ES-I3 (cell line): ENCODE measurements at regions not wholly inside any gene's neighbourhood (a gene's known extent, or its start where the extent isn't known, plus 50 kb on each side); places are given as distances from the start of the nearest gene placed in this dataset.

Source experiments
- H3K36me3 ChIP-seq: 2 replicates; pipeline ENCODE4 v1.6.1; 2013; ENCODE audit warnings: mild to moderate bottlenecking, low read length, control low read depth, moderate library complexity; ENCODE audit not compliant: insufficient read depth
- H3K4me1 ChIP-seq: 2 replicates; pipeline ENCODE4 v1.6.1; 2013; ENCODE audit warnings: mild to moderate bottlenecking, control low read depth, low read length; ENCODE audit not compliant: insufficient read depth
- H3K9ac ChIP-seq: 2 replicates; pipeline ENCODE4 v1.6.1; 2013; ENCODE audit warnings: low read depth, mild to moderate bottlenecking, low read length, moderate library complexity
- H3K9me3 ChIP-seq: 2 replicates; pipeline ENCODE4 v1.6.1; 2013; ENCODE audit warnings: mild to moderate bottlenecking, low read length, moderate library complexity; ENCODE audit not compliant: control insufficient read depth, insufficient read depth

DNA sequence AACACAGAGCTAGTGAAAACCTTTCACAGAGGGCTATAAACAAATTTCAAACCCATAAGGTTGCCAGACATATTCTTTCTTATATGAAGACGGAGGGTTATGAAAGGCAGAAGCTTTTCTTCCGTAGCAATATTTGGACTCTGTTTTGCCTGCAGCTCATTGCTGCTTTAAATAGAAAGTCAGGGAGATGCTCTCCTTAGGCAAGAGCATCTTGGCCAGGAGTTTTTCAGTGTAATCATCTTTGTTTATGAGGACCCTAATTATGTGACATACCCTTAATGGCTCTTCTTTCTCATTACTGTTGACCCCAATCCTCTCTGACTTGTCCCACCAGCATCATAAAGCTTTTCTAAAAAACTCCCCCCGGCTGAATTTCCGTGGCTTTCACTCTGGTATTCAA, 433.4 kb upstream of the NRXN1 start:
- Histone ChIP-seq H3K36me3 (no peaks in the 10 kb centered on the region), H3K9me3 (no peaks in the 10 kb centered on the region), H3K9ac (no peak overlapping the region), H3K4me1 (no peaks in the 10 kb centered on the region)

DNA sequence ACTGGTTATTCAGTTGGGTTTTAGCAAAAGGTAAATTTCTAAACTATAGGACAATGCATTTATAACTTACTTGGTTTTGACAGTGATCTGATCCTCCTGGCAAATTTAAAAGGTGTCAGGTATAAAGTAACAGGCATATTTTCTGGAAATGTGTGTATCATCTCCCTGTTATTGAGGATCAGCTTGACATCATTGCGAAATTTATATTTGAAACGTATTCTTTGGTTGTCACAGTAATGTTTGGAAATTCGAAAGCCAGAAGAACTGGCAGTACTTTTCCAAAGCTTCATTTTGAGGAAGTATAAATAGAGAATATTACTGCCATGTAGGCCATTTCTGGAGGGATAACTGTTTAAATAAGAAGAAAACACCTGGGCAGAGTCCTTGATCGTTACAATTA, 422.2 kb upstream of the NRXN1 start:
- H3K4me1 ChIP-seq = no peaks in the 10 kb centered on the region
- H3K9me3 ChIP-seq = peaks cover 6% of the 10 kb centered on the region
- H3K36me3 ChIP-seq = no peaks in the 10 kb centered on the region
- no peak overlapping the region for H3K9ac ChIP-seq

DNA sequence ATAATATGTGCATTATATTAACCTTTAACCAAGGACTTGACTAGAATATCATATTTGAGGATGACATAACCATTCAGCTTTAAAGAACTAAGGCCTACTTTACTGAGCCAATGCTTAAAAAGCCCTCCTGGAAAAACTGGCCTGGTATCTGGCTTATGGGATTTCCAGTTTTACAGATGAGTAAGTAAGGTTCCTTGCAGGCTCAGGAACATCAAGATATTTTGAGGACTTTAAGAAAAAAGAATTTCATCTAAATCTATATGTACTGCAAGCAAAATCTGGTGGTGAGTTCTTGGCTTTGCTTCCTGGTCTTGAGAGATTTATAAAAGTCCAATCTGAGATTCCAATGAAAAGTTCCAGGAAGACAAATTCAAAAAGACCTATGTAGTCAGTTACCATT, 417.0 kb upstream of the NRXN1 start:
- Histone ChIP-seq H3K4me1 (no peaks in the 10 kb centered on the region), H3K9me3 (peaks cover 6% of the 10 kb centered on the region), H3K9ac (no peak overlapping the region), H3K36me3 (no peaks in the 10 kb centered on the region)

DNA sequence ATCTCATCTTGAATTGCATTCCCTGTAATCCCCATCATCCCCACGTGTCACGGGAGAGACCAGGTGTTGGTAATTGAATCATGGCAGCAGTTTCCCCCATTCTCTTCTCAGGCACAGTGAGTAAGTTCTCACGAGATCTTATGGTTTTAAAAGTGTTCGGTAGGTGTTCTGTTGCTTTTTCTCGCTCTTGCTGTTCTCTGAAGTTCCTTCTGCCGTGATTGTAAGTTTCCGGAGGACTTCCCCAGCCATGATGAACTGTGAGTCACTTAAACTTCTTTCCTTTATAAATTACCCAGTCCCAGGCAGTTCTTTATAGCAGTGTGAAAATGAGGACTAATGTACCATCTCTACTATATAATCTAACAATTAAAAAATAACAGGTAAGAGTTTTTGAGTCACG, 409.9 kb upstream of the NRXN1 start:
- no peak overlapping the region for H3K9ac ChIP-seq
- H3K36me3 ChIP-seq = no peaks in the 10 kb centered on the region
- no peaks in the 10 kb centered on the region for H3K4me1 ChIP-seq
- no peaks in the 10 kb centered on the region for H3K9me3 ChIP-seq

DNA sequence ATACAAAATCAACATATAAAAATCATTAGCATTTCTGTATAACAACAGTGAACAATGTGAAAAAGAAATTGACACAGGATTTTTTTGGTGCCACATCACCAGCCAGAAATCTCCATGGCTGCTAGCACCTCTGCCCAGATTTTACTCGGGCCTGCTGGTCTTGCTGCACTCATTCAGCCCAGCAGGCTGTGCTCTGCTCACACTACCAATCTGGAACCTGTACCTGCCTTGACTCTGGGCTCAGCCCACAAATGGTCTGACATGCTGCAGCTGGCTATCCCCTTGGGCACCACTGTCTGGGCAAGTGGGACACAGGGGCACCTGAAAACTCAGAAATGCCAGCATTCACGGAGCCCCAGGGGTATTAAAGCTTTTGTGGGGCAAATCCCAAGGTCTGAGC, 392.5 kb upstream of the NRXN1 start:
- H3K9ac ChIP-seq = no peak overlapping the region
- H3K9me3 ChIP-seq = no peaks in the 10 kb centered on the region; the same call in 1 of the 2 replicates
- H3K4me1 ChIP-seq = no peaks in the 10 kb centered on the region
- no peaks in the 10 kb centered on the region for H3K36me3 ChIP-seq

DNA sequence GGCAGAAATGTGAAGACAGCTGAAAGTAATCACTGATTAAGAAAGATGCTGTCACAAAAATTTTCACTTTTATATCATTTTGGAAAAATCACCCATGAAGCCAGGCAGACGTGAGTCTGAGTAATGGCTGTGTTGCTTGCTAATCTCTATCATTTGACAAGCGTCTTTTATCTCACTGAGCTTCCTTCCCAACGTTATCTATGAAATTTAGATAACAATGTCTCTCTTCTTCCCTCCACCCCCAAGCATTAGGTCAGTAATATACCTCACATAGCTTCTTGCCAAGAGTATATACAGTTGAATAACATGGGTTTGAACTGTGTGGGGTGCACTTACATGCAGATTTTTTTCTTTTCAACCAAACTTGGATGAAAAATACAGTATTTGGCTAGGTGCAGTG, 388.6 kb upstream of the NRXN1 start:
- H3K4me1 ChIP-seq = no peaks in the 10 kb centered on the region
- no peaks in the 10 kb centered on the region for H3K9me3 ChIP-seq
- no peaks in the 10 kb centered on the region for H3K36me3 ChIP-seq
- H3K9ac ChIP-seq = no peak overlapping the region

DNA sequence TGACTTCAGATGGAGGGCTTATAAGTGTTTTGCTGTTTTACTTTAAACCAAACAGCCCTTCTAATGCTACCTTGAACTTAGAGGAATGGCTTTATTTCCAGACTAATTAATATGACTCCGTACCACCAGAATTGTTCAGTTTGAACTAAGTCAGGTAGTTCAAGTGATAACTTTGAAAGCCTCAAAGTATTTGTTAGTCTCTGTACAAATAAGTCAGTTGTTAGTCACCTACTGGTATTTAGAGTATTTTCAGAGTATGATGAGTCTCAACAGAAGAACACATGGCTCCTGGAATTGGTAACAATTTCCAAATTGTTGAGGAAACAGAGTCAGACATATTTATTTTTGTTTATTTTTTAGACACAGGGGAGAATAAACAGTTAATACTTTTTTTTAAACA, 381.8 kb upstream of the NRXN1 start:
- H3K9me3 ChIP-seq = no peaks in the 10 kb centered on the region
- H3K4me1 ChIP-seq = no peaks in the 10 kb centered on the region
- no peaks in the 10 kb centered on the region for H3K36me3 ChIP-seq
- H3K9ac ChIP-seq = no peak overlapping the region

DNA sequence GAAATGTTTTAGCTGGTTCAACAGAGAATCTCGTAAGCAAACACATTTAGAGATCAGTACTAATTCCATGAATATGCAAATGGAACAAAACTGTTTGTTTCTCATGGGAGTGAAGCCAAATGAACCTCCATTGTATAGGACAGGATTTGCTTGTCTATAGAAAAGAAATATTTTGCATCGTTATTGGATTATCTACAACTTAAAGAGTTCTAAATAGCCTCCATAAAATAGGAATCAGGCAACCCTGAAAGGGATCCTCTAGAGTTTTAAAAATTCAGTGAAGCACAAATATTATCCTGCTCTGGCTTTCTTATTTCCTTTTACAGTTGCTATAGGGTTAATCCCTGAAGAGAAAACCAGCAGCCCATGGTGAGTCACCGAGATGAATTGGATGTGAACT, 378.4 kb upstream of the NRXN1 start:
- H3K4me1 ChIP-seq = no peaks in the 10 kb centered on the region
- no peaks in the 10 kb centered on the region for H3K36me3 ChIP-seq
- H3K9ac ChIP-seq = no peak overlapping the region
- no peaks in the 10 kb centered on the region for H3K9me3 ChIP-seq

DNA sequence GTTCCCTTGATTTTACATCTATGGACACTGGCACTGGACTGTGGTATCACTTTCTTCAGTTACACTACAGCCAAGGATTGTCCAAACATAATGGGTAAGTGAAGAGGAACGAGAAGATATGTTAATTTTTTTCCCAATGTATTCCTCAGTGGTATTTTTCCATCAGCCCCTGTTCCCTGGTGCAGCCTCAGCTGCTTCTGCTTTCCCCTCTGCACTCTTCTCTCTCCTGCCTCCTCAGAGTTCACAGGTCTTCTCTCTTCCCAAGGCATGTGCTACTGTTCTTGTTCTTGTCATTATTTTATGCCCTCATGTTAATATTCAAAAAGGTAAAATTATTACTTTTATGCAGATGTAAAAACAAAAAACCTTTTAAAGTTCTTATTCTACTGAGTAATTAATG, 378.0 kb upstream of the NRXN1 start:
- no peak overlapping the region for H3K9ac ChIP-seq
- H3K36me3 ChIP-seq = no peaks in the 10 kb centered on the region
- no peaks in the 10 kb centered on the region for H3K9me3 ChIP-seq
- H3K4me1 ChIP-seq = no peaks in the 10 kb centered on the region

DNA sequence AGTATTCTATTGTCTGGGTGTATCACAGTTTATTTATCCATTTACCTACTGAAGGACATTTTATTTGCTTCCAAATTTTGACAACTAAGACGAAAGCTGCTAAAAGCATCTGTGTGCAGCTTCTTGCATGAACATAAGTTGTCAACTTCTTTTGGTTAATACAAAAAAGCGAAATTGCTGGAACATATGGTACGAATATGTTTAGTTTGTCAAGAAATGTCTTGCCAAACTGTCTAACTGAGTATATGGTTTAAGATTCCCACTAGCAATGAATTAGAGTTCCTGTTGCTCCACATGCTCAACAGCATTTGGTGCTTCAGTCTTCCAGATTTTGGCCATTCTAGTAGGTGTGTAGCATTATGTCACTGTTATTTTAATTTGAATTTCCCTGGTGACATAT, 372.3 kb upstream of the NRXN1 start:
- H3K9me3 ChIP-seq = no peaks in the 10 kb centered on the region; the same call in 1 of the 2 replicates
- no peaks in the 10 kb centered on the region for H3K36me3 ChIP-seq
- no peaks in the 10 kb centered on the region for H3K4me1 ChIP-seq

DNA sequence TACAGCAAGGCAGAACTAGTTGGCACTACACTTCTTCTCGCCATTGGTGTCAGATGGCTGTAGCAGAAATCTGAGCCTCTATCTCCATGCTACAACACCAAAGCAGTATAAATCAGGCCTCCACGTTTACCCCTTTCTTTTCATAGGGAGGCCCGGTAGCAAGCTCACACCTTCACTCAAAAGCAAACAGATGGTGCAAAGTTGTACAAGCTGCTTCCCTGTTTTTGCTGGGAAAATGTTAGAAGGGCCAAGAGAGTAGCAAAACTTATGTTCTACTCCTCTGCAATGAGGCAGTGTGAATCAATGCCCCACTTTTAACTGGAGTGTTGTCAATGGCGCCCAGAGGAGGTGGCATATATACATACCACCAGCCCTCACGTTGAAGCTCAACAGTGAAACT, 369.6 kb upstream of the NRXN1 start:
- H3K36me3 ChIP-seq = no peaks in the 10 kb centered on the region
- H3K9ac ChIP-seq = no peak overlapping the region
- H3K4me1 ChIP-seq = no peaks in the 10 kb centered on the region
- no peaks in the 10 kb centered on the region; the same call in 1 of the 2 replicates for H3K9me3 ChIP-seq

More for the DNA sequence above, 372.3 kb upstream of the NRXN1 start:
- H3K9ac ChIP-seq = no peak overlapping the region

DNA sequence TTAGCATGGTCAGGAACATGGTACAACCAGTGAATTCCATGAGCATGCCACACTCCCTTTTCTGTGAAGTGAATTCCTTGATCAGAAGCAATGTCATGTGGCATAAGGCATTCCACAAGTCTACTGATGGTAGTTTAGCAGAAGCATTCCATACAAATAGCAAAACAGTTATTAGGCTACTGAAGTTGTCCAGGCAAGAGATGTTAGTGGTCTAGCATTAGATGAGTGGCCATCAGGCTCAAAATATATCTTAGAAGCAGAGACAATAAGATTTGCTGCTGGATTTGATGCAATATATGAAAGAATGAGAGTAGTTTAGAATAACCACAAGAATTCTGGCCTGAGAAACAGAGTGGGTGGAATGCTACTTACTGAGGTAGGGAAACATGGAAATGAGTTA, 355.3 kb upstream of the NRXN1 start:
- Histone ChIP-seq H3K4me1 (no peaks in the 10 kb centered on the region), H3K9ac (no peak overlapping the region), H3K9me3 (no peaks in the 10 kb centered on the region), H3K36me3 (no peaks in the 10 kb centered on the region)

DNA sequence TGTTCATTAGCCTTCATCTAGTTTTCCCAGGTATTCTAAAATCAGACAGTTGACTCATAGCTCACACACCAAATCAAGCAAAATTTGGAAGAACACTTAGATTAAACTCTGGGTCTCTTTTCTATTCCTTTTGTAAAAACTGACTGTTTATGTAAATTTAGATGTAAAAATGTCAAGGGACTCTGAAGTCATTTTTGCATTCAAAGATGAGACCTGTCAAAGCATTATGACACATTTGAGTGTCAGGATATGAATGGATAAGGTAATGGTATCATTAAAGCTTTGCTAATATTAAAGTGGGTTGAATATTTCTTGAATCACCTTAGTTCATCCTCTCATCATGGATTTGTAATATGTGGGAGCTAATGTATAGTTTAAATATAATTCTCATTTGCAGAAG, 348.1 kb upstream of the NRXN1 start:
- H3K36me3 ChIP-seq = no peaks in the 10 kb centered on the region
- H3K9ac ChIP-seq = no peak overlapping the region
- no peaks in the 10 kb centered on the region; the same call in 1 of the 2 replicates for H3K9me3 ChIP-seq
- H3K4me1 ChIP-seq = no peaks in the 10 kb centered on the region

DNA sequence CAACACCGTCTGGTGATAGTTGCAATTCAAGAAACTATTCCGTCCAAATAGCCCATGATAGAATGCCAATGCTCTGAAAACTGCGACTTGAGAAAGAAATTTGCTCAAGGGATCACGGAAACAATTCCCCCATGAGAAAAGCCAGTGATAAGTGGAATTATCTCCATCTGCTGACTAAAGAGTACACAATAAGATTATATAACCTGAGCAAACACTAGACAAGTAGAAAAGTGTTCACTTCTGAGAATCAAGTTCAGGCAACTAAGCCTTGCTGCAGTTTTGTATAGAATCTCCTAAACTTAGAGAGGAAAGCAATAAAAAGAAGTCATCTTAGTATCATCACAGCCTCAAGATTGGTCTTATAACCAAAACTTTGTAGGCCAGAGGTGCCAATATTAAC, 336.3 kb upstream of the NRXN1 start:
- Histone ChIP-seq H3K4me1 (no peaks in the 10 kb centered on the region), H3K36me3 (no peaks in the 10 kb centered on the region), H3K9ac (no peak overlapping the region), H3K9me3 (no peaks in the 10 kb centered on the region)

DNA sequence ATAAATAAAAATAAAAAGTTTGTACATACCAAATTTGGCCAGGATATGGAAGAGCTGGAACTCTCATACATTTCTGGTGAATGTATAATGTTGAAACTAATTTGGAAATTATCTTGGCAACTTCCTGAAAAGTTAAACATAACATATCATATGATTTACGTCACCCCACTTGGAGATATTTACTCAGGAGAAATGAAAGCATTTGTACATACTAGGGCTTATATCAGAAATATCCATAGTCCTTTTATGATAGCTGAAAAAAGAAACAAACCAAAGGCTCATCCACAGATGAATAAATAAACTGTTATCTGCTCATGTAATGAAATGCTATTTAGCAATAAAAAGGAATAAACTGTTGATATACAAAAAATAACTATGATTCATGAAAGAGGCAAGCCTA, 318.2 kb upstream of the NRXN1 start:
- no peaks in the 10 kb centered on the region for H3K36me3 ChIP-seq
- no peak overlapping the region for H3K9ac ChIP-seq
- H3K9me3 ChIP-seq = no peaks in the 10 kb centered on the region
- no peaks in the 10 kb centered on the region; the same call in 1 of the 2 replicates for H3K4me1 ChIP-seq

DNA sequence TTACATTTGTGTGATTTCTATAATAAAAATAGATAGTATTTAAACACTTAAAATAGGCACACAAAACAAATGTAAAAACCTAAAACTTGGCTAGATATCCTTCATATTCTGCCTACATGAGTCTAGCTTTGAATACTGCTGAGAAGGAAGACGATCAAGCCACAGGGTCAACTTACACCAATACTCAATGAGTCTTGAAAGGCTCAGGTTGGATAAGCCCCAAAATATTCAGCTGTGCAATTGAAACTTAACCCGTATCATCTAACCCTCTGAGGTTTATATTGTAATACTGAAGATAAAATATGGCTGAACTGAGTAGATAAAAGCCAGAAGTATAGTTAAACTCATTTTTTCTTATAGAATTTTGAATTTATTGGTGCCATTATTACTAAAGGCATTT, 313.0 kb upstream of the NRXN1 start:
- no peak overlapping the region for H3K9ac ChIP-seq
- no peaks in the 10 kb centered on the region for H3K36me3 ChIP-seq
- no peaks in the 10 kb centered on the region; the same call in 1 of the 2 replicates for H3K4me1 ChIP-seq
- no peaks in the 10 kb centered on the region for H3K9me3 ChIP-seq
